ENCODE measurements at regions not wholly inside any gene's neighbourhood (a gene's known extent, or its start where the extent isn't known, plus 50 kb on each side); places are given as distances from the start of the nearest gene placed in this dataset.

GRCh38 chr20:53652859-53653517 is 59.3 kb upstream of the ZNF217 start:
- H3K79me1 ChIP-seq (ENCODE audit: insufficient read depth, low read depth, low read length, poor library complexity, severe bottlenecking): no peaks in the 10 kb centered on the region
- H3K18ac ChIP-seq (ENCODE audit: insufficient read length, low read depth, low read length): no peak overlapping the region
- H2BK12ac ChIP-seq (ENCODE audit: insufficient read length, low read depth, low read length): no peak overlapping the region
- no peak overlapping the region for H2BK15ac ChIP-seq (ENCODE audit: low read depth, low read length)
- no peaks in the 10 kb centered on the region for H3K9me3 ChIP-seq (ENCODE audit: control insufficient read depth, low read depth, low read length)
- DNase-seq: no peak
- no peak overlapping the region for H3K14ac ChIP-seq (ENCODE audit: insufficient read depth, low read length)
- no peak overlapping the region for H2BK20ac ChIP-seq (ENCODE audit: low read depth, low read length, poor library complexity, severe bottlenecking)
- no peak overlapping the region for H3T11ph ChIP-seq (ENCODE audit: low read length)
- H3K4me1 ChIP-seq (ENCODE audit: insufficient read depth, low read length): peaks cover 2% of the 10 kb centered on the region; the same call in 1 of the 2 replicates
- H2BK5ac ChIP-seq (ENCODE audit: insufficient read length, low read length): no peak overlapping the region
- H3K27ac ChIP-seq (ENCODE audit: insufficient read length, low read depth, low read length): no peak overlapping the region
- Mint-ChIP-seq H3K36me3 (ENCODE audit: insufficient read depth in 1 of 3, low read depth in 3 of 3) (no peaks in the 10 kb centered on the region), H3K27me3 (ENCODE audit: low read depth) (no peaks in the 10 kb centered on the region), H3K9me3 (no peaks in the 10 kb centered on the region), H3K27ac (peak overlapping the region; percentile 10 to 65 (median 60); a peak in 3 of 7 replicates), H3K4me3 (no peak overlapping the region), H3K4me1 (peaks cover 36 to 44% of the 10 kb centered on the region in 2 experiments)
- H2BK120ac ChIP-seq (ENCODE audit: low read depth, low read length, poor library complexity, severe bottlenecking): no peak overlapping the region
- no peaks in the 10 kb centered on the region for H3K27me3 ChIP-seq (ENCODE audit: insufficient read depth, low read length)
- peak overlapping the region; percentile 78 for H2AFZ ChIP-seq (ENCODE audit: low read length)
- TF ChIP-seq CTCF (conservative IDR thresholded peaks at IDR 0.05): no peak
- no peak overlapping the region for H3K9ac ChIP-seq (ENCODE audit: extremely low read depth, insufficient read length, low read length)
- peaks cover 2% of the 10 kb centered on the region for H3K23me2 ChIP-seq (ENCODE audit: insufficient read length, low read depth, low read length, poor library complexity, severe bottlenecking)
- no peaks in the 10 kb centered on the region for H3K79me2 ChIP-seq (ENCODE audit: insufficient read depth, low read length)
- no peak overlapping the region for H4K8ac ChIP-seq (replicated peaks; ENCODE audit: insufficient read length, low read depth, low read length)
- H3K56ac ChIP-seq (ENCODE audit: insufficient read length, low read depth, low read length): no peak overlapping the region
- H3K4ac ChIP-seq (ENCODE audit: low read depth, low read length): no peak overlapping the region
- no peak overlapping the region for H3K23ac ChIP-seq (ENCODE audit: insufficient read length, low read depth, low read length)
- no peak overlapping the region for H4K91ac ChIP-seq (ENCODE audit: insufficient read length, low read depth, low read length)
- H3K4me2 ChIP-seq (ENCODE audit: insufficient read depth, insufficient read length, low read length): no peak overlapping the region
- no peak overlapping the region for H4K5ac ChIP-seq (ENCODE audit: insufficient read length, low read depth, low read length)
- H4K20me1 ChIP-seq (ENCODE audit: control insufficient read depth, insufficient read depth, insufficient read length): no peaks in the 10 kb centered on the region
- no peak overlapping the region for H2AK5ac ChIP-seq (ENCODE audit: insufficient read length, low read length)
- WGBS (ENCODE audit: extremely low coverage, insufficient read length, low lambda C conversion rate): no CpG with 5 or more reads among the region's 5 CpGs
